Breast epithelium (tissue), 4 donors: ENCODE measurements at regions not wholly inside any gene's neighbourhood (a gene's known extent, or its start where the extent isn't known, plus 50 kb on each side); places are given as distances from the start of the nearest gene placed in this dataset.

Experiments used
- DNase-seq, 2 donors: peaks; one replicate each; pipeline ENCODE4 v3.0.0-alpha.2; 2019; ENCODE audit warnings: low spot score in 2 of 2
- H3K27ac ChIP-seq, 2 donors: fragments of 200-600 bp; sonication (generic) in 1 of 2; one replicate each; pipeline ENCODE4 v1.5.1; 2016 to 2019; ENCODE audit warnings: mild to moderate bottlenecking in 1 of 2
- H3K27me3 ChIP-seq, 2 donors: fragments of 200-600 bp; sonication (generic) in 1 of 2; one replicate each; pipeline versions ENCODE4 v1.5.1 to v1.6.0; 2017 to 2019; ENCODE audit warnings: control low read depth in 1 of 2, mild to moderate bottlenecking in 1 of 2
- H3K36me3 ChIP-seq: fragments of 200-600 bp; one replicate; pipeline ENCODE4 v1.5.1; 2019
- H3K4me1 ChIP-seq, 2 donors: fragments of 200-600 bp; sonication (generic); one replicate each; pipeline ENCODE4 v1.5.1; 2016 to 2019; ENCODE audit warnings: control low read depth in 1 of 2
- H3K4me3 ChIP-seq, 3 donors: fragments of 200-600 bp; sonication (generic); 1 replicate in 2 of 3; 2 replicates in 1 of 3; pipeline ENCODE4 v1.5.1; 2016 to 2019; ENCODE audit warnings: mild to moderate bottlenecking in 3 of 3, moderate library complexity in 2 of 3
- H3K9me3 ChIP-seq, 2 donors: fragments of 200-600 bp; sonication (generic) in 1 of 2; one replicate each; pipeline ENCODE4 v1.5.1; 2016 to 2019; ENCODE audit warnings: control low read depth in 1 of 2
- CTCF ChIP-seq, 3 donors: fragments of 450-650 bp; IDR thresholded peaks; one replicate each; pipeline ENCODE4 v1.5.1; 2016 to 2017; ENCODE audit warnings: antibody characterized with exemption in 3 of 3, mild to moderate bottlenecking in 3 of 3, moderate library complexity in 3 of 3
- POLR2A ChIP-seq: fragments of 450-650 bp; IDR thresholded peaks from one replicate; pipeline ENCODE4 v1.6.1; 2016; ENCODE audit warnings: antibody characterized with exemption, mild to moderate bottlenecking, moderate library complexity
- POLR2AphosphoS5 ChIP-seq, 3 donors: sonication (generic); formaldehyde crosslinking; IDR thresholded peaks; one replicate each; pipeline ENCODE4 v1.6.1; 2017; ENCODE audit warnings: antibody characterized with exemption in 3 of 3
- intact Hi-C: fragments of 100-400 bp; cut with DNase I; formaldehyde crosslinking; loops from one replicate; pipeline ENCODE4 v1.15.1; 2023; ENCODE audit warnings: low total_unique reads

GRCh38 chr1:58064166-58064565 is 482.4 kb downstream of the OMA1 start:
- H3K9me3 ChIP-seq, result no peaks in the 10 kb centered on the region
- TF ChIP-seq POLR2AphosphoS5 (IDR thresholded peaks at IDR 0.05) (no peak), POLR2A (no peak)
- DNase-seq, result no peak
- H3K36me3 ChIP-seq, result no peaks in the 10 kb centered on the region
- intact Hi-C loops, result no loop called here
- H3K4me1 ChIP-seq, result no peaks in the 10 kb centered on the region
- no peak overlapping the region for H3K27ac ChIP-seq
- no peaks in the 10 kb centered on the region for H3K27me3 ChIP-seq
- no peak overlapping the region for H3K4me3 ChIP-seq

GRCh38 chr1:58063095-58063494 is 483.4 kb downstream of the OMA1 start:
- H3K36me3 ChIP-seq, result no peaks in the 10 kb centered on the region
- H3K27ac ChIP-seq, result no peak overlapping the region
- no peaks in the 10 kb centered on the region for H3K9me3 ChIP-seq
- intact Hi-C loops, result no loop called here
- H3K4me3 ChIP-seq, result no peak overlapping the region
- H3K27me3 ChIP-seq, result no peaks in the 10 kb centered on the region
- no peak for DNase-seq
- no peak for TF ChIP-seq POLR2AphosphoS5 (IDR thresholded peaks at IDR 0.05)
- TF ChIP-seq POLR2A, result no peak
- no peak for TF ChIP-seq CTCF (IDR thresholded peaks at IDR 0.05)
- no peaks in the 10 kb centered on the region for H3K4me1 ChIP-seq

- intact Hi-C loops, result no loop called here
- H3K4me3 ChIP-seq, result no peak overlapping the region
- no peaks in the 10 kb centered on the region for H3K36me3 ChIP-seq
Measured at GRCh38 chr1:58062635-58063034, 483.9 kb downstream of the OMA1 start.

GRCh38 chr1:58060559-58061170 is 485.9 kb downstream of the OMA1 start:
- Histone ChIP-seq H3K27ac (no peak overlapping the region), H3K9me3 (no peaks in the 10 kb centered on the region), H3K27me3 (no peaks in the 10 kb centered on the region), H3K4me3 (no peak overlapping the region), H3K36me3 (no peaks in the 10 kb centered on the region), H3K4me1 (no peaks in the 10 kb centered on the region)
- no peak for DNase-seq
- no peak for TF ChIP-seq POLR2A
- TF ChIP-seq POLR2AphosphoS5 (IDR thresholded peaks at IDR 0.05), result no peak
- no peak for TF ChIP-seq CTCF (IDR thresholded peaks at IDR 0.05)
- intact Hi-C loops, result no loop called here

More at GRCh38 chr1:58062635-58063034, 483.9 kb downstream of the OMA1 start:
- H3K9me3 ChIP-seq, result no peaks in the 10 kb centered on the region
- H3K27ac ChIP-seq, result no peak overlapping the region
- H3K4me1 ChIP-seq, result no peaks in the 10 kb centered on the region
- no peak for DNase-seq
- H3K27me3 ChIP-seq, result no peaks in the 10 kb centered on the region
- TF ChIP-seq CTCF (IDR thresholded peaks at IDR 0.05) (no peak), POLR2A (no peak), POLR2AphosphoS5 (IDR thresholded peaks at IDR 0.05) (no peak)

- Histone ChIP-seq H3K27me3 (no peaks in the 10 kb centered on the region), H3K9me3 (no peaks in the 10 kb centered on the region), H3K27ac (no peak overlapping the region), H3K4me3 (no peak overlapping the region), H3K4me1 (no peaks in the 10 kb centered on the region), H3K36me3 (no peaks in the 10 kb centered on the region)
- no peak for TF ChIP-seq POLR2A
- TF ChIP-seq POLR2AphosphoS5 (IDR thresholded peaks at IDR 0.05), result no peak
- TF ChIP-seq CTCF (IDR thresholded peaks at IDR 0.05), result no peak
- no peak for DNase-seq
- intact Hi-C loops, result no loop called here
Measured at GRCh38 chr1:58059789-58060188, 486.7 kb downstream of the OMA1 start.

- Histone ChIP-seq H3K27ac (no peak overlapping the region), H3K4me1 (no peaks in the 10 kb centered on the region), H3K27me3 (no peaks in the 10 kb centered on the region), H3K4me3 (no peak overlapping the region), H3K9me3 (no peaks in the 10 kb centered on the region), H3K36me3 (no peaks in the 10 kb centered on the region)
- TF ChIP-seq CTCF (IDR thresholded peaks at IDR 0.05) (no peak), POLR2A (no peak), POLR2AphosphoS5 (IDR thresholded peaks at IDR 0.05) (no peak)
- intact Hi-C loops, result no loop called here
- DNase-seq, result no peak
Measured at GRCh38 chr1:58058323-58058722, 488.2 kb downstream of the OMA1 start.
